ENCODE measurements at regions not wholly inside any gene's neighbourhood (a gene's known extent, or its start where the extent isn't known, plus 50 kb on each side); places are given as distances from the start of the nearest gene placed in this dataset.

DNA sequence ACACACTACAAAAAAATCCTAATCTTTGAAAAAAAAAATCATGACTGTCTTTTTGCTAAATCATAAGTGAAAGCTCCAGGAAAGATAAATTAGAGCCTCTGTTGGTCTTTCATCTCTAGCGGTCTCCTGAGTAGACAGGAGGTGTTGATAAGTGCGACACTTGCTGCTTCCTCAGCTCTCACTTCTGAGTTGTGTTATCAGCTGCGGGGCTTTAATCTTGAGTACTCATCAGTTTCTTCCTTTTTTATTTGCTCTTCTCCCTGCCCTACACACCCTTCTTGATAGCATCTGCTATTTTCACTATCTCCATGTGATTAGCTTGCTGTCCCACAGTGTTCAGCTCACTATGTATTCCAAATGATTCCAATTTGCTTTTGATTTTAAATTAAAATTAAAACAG, 1449.2 kb downstream of the C4orf33 start:
- DNase-seq = no peak

DNA sequence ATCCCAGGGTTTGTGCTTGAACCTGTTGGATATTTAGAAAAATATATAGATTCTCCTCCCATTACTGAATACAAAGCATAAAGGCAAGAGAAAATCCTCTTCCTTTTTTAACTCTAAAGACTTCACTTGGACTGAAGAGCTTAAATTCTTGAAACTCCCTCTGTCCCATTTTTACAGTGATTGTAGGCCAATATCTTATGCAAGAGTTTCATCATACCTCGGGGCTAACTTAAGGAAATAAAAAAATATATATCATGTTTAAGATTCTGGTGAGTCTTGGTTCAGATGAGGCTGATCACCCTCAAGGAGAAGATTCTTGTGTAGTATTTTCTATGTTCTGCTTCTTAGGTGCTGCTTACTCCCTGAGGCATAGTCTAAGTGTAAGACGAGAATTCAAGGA, 1449.6 kb downstream of the C4orf33 start:
- DNase-seq = no peak

DNA sequence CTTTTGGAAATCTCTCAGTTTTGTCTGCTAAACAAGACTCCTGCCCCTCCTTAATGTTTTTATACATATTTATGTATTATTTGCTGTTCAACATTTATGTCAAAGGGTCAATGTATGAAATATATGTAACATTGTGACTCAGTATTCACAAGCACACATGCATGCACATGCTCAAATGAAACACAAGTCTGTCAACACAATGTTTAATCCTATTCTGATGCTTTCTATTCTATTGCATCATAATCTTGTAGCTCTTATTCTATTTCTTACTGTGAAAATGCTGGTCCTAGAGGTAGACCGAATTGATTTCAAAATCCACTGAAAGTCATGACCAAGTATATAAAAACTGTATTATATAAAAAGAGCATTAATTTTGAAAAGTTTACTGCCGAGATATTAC, 1463.3 kb downstream of the C4orf33 start:
- no peak for DNase-seq

DNA sequence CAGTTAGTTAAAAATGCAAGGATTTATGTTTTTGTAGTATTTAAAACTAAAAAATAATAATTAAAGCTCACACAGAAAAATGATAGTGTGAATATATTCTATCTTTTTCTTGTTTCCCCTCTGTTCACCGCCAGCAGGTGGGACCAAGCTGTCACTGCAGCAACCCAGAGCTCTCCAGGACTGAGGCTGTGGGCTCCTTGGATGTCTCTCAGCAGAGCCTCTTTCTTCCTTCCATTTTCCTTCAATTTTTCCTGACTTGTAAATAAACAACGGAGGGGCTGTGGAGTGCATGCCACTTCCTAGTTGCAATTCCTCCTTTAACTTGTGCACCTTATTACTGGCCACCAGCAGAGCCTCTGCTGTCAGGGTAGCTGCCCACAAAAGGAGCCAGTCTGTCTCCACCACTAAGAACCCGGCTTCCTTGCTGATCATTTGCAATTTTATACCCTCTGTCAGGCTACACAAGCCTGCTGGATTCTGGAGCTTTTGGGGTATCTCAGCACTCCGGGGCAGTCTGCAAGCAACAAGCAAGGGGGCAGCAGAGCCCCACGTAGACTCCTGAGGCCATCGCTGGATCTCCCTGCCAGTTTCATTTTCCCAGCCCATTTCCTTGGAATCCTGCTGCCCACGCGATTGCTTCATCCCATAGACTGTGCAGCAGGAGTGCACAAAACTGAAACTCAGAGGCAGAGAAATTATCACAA, 1467.4 kb downstream of the C4orf33 start:
- DNase-seq = peak; percentile 19

DNA sequence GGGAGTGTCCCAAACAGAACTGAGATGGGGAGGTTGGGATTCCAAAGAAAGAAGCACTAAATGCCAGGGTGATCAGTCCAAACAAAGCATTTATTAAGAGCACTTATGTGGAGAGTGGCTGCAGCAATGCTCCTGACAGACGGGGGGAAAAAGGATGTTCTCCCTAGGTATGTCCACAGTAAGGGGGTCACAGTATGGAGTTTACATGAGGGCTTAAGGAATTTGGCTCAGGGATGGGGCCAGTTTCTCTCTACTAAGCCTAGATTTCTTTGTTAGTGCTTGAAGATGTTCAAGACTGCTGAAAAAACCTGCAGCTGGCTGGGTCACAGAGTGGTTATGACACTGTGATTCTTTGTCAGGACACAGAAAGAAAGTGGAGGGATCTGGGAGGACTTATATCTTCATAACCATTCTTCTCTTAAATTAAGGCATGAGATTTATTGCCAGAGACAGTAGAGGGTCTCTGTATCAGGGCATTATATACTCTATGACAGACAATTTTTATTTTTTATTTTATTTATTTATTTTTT, 1468.0 kb downstream of the C4orf33 start:
- DNase-seq = no peak

DNA sequence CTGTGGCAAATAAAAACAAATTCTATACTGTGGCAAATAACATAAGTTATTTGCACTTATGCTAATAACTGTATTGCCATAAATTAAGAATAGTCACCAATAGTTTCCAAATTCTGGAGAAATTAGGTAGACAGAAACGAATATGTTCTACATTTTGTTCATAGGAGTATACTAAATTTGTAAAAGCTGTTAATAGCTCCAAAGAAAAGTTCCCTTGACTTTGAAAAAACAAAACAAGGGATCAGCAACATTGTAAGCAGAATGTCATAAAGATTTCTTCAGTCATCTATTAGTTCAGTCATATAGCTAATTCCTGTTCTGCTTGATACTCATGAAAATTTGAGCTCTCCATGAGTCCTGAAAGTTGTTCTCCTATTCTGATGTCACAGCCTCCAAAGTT, 1472.8 kb downstream of the C4orf33 start:
- DNase-seq = no peak

DNA sequence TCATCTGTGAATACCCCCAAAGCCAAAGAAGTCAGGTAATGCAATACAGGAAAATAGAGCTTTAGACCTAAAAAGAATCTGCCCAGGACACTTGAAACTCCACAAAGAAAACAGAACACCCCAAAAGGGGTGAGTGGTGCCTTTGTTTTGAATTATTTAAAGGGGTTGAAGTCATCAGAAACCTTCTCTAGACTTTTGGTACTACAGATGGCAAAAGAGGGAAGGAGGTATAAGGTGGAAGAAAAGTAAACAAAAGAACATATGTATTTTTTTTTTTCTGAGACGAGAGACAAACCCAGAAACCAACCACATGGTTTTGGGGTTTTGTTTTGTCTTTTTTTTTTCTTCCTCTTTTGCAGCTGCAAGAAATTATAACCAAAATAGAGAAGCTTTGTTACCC, 1477.8 kb downstream of the C4orf33 start:
- DNase-seq = no peak

DNA sequence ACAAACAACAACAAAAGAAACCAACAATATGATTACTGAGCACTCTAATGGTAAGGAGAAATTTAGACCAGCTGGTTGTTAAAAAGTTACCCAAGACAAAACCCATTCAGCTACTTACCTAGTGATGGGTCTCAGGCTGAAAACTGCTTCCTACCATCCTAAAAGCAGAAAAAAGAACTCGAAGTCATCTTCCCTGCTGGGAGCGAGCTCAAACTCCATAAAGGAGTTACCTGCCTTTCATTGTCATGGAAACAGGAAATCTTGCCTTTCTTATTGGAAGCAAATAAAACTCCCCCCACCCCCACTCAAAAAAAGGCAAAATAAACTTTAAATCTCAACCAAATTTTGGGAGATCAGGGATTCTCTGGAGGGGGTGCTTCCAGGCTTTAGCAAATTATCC, 1478.3 kb downstream of the C4orf33 start:
- DNase-seq = no peak

DNA sequence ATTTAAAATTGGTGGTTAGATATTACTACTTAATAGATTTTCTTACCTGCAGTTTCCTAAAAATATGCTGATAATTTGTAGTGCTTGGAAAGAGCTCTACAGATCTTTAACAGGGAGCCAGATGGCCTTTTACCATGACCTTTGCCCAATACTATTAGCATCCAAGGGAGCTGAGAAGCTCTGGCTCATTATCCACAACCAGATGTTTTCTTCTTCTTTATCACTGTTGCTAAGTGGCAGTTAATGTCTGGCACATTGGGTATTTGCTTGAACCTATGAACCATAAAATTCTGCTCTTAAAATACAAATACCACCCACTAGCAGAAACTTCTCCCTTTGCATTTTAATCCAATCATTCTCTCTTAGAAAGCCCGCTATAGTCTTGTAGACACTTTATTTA, 1480.3 kb downstream of the C4orf33 start:
- no peak for DNase-seq

DNA sequence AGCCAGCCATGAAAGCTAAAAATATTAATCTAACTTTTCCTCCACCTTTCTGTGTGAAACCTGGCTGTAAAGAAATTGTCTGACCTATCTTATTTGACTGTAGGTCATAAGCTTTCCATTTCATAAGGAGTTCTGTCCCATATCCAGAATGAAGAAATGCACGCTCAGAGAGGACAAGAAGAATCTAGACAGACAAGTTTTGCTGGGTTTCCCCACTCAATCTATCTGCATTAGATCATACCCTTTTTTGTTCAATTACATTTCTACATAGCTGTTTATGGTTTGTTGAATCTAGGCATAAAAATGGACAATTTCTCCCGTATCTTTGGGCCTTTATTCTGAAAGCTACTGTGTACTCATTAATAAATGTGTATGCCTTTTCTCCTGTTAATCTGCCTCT, 1495.1 kb downstream of the C4orf33 start:
- no peak for DNase-seq

DNA sequence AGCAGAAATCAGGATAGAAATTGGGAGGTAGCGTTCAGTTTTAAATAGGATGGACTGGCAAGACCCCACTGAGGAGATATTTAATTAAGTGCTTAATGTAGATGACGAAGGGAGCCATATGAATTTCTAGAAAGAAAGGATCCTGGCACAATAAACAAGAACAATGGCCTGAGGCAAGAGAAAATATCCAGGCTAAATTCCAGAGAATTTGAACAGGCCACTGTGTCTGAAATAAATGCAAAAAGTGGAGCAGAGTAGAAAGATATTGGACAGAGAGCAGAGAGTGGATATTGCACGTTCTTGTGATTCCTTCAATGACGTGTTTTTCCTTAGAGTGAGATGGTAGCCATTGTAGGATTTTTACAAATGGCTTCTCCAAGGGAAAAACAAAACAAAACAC, 1504.8 kb downstream of the C4orf33 start:
- no peak for DNase-seq

DNA sequence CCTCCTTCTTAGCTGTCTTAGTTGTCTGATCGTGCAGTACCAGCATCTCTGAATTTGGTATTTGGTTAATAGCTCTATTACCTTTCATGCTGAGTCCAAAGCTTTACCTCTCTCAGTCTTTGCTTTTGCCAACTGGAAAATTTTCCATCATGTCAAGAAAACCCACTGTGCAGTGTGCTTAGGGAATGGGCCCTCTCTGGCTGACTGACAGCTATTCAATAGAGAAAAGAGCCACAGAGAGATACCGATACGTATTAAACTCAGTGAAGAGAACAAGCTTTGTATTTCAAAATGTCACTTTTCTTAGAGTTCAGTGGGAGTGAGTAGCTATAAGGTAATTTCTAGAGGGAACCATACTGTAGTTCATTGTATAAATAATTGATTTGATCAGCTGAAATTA, 1507.1 kb downstream of the C4orf33 start:
- DNase-seq = no peak

DNA sequence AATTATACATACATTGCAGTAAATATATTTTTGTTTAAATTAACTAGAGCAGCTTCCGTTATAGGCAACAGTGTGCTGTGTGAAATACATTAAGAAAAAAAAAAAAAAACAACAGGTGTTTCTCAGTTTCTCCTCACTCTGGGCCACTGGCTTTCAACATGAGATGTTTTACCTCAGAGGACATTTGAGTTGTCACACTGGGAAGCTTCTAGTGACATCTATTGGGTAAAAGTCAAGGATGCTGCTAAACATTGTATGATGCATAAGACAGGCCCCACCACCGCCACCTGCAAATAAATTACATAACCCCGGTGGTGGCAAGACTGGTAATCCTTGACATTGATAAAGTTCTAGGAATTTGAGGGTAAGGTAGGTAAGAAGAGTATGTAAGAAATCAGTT, 1512.2 kb downstream of the C4orf33 start:
- DNase-seq = no peak

DNA sequence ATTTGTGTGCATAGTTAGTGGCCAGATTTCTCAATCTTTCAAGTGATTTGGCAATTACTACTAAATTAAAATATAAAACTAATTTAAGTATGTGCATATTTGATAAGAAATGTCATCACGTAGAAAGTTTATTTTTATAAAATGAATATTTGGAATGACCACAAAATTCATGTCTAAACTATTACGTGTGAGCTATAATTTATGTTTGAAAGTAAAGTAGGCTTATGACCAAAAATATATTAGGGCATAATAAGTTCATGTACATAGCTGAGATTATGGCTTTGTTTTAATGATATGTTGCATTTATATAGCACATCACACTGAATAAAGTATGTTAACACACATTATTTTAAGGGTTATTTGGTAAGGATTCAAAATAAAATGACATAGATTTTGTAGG, 1532.6 kb downstream of the C4orf33 start:
- DNase-seq = no peak

DNA sequence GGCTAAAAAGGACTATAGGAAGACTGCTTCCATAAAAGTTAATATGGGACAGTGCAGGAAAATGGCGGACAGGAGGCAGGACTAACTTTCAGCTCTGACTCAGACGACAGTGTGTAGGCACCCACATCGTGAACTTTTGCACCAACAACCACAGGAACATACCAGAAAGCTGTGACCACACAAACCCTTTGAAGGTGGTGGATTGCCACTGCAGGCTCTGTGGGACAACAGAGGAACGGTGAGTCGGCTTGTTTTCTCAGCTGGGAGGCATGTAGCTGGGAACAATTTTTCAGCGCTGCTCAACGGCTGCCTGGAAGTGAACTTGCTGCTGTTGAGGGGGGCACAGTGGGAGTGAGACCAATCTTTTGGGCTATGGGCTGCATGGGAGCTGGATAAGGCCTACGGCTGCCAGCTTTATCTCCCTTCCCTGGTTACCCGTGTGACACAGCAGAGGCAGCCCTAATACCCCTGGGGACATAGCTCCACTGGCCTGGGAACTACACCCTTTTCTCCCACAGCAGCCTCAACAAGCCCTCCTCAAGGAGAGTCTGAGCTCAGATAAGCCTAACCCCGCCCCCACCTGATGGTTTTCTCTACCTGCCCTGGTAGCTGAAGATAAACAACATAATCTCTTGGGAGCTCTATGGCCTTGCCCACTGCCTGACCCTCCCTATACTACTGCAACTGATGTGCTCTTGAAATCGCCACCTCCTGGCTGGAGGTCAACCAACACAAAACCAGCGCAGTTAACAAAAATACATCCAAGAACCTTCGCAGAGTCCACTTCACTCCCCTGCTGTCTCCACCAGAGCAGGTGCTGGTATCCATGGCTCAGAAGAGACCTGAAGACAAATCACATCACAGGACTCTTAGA, 1537.0 kb downstream of the C4orf33 start:
- DNase-seq = no peak

DNA sequence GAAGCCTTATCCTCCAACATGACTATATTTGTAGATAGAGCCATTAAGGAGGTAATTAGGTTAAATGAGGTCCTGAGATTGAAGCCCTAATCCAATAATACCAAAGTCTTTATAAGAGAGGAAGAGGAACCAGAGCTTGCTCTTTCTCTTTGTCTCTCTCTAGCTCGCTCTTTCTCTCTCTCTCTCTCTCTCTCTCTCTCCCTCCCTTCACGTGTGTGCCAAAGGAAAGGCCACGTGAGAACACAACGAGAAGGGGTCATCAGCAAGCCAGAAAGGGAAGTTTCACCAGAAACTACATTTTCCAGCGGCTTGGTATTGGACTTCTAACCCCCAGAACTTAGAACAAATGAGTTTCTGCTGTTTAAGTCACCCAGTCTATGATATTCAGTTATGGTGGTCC, 1540.5 kb downstream of the C4orf33 start:
- no peak for DNase-seq

DNA sequence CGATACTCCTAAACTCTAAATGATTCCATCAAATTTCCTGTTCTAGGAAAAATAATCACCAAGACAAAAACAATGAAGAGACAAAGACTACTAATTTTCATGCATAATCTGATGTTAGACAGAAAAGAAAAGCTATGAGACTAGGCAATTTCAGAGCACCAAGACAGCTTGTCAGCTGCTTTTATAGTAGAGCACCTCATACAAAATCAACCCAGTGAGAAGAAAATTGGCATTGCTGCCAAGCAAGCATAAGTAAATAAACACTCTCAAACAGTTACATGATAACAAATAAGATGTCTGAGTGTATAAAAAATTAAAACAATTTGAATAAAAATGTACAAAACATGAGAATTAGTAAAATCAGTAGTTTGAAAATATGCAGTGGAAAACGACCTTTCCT, 1544.6 kb downstream of the C4orf33 start:
- no peak for DNase-seq

DNA sequence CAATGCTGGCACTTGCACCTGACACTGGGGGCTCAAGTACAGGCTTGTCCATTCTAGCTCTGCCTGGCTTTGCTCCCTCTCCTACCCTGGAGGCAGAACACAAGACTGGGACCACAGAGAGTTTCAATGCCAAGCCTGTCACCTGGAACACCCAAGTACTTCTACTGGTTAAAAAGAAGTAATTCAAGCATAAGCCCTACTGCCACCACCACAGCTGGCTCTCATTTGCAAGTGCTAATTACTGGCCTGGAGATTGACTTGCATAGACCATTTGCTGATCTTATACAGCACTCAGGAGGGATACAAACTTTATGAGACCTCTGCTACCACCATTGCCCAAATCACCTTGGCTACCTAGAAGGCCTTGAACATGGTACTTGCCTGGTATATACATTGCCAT, 1550.9 kb downstream of the C4orf33 start:
- no peak for DNase-seq

DNA sequence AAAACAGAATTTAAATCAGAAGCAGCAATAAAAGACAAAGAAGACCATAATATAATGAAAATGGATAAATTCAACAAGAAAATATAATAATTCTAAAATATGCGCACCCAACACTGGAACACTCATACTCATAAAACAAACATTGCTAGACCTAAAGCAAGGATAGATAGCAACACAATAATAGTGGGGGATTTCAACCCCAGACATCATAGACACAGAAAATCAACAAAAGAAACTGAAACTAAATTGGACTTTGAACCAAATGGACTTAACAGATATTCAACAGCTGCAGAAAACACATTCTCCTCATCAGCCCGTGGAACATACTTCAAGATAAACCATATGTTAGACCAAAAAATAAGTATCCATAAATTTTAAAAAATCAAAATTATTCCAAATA, 1552.6 kb downstream of the C4orf33 start:
- no peak for DNase-seq

DNA sequence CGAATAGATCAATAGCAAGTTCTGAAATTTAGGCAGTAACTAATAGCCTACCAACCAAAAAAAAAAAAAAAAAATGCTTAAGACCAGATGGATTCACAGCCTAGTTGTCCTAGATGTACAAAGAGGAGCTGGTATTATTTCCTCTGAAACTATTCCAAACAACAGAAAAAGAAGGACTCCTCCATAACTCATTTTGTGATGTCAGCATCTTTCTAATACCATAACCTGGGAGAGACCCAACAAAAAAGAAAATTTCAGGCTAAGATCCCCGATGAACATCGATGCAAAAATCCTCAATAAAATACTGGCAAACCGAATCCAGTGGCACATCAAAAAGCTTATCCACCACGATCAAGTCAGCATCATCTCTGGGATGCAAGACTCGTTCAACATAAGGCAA, 1557.9 kb downstream of the C4orf33 start:
- DNase-seq = no peak

DNA sequence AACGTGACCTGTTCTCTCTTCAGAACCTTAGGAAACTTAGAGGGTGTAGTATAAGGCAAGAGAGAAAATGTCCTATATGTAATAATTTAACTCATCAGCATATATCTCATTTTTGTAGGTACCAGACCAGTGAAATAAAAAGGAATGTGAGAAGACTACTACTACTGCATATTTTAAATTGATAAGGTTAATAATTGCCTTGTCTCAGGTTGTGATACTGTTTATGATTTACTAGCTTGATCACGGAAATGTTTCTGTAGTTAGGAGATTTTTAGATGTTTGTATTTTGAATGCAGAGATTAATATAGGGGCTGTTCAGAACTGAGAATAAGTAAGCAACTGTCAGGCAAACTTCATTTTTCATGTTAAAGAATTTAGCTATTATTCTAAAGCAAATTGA, 1563.4 kb downstream of the C4orf33 start:
- DNase-seq = no peak

DNA sequence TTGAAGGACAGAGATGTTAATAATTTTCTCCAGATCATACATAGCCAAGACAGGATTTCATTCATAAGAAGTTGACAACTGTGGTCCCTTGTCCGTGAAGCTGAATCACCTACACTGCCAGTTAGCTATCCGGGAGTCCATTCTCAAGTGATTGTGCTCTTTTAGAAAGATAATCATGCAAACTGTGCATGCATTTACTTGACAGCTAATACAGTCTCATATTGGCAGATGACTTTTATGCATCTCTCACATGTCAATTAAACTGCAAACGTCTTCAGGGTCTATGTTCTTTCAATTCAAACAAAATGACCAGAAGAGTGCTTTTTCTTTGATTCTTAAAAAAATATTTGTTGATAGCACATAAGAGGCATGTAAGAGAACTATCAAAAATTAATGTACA, 1572.9 kb downstream of the C4orf33 start:
- no peak for DNase-seq

DNA sequence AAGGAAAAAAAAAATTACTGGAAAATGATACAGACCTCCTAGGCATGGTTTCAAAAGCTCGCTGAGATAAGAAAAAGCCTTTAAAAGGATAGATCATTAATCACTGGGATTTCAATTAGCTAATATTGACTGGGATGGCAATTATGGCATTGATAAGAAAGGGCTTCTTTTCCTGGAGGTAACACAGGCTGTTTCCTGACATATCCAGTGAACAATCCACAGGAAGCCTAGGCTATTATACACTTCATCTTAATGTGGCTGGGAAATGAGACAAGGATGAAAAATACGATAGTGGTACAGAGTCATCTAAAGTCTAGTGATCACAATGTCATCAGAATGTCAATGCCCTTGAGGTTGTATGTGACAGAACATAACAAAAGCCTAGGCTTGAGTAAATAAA, 1579.3 kb downstream of the C4orf33 start:
- no peak for DNase-seq

DNA sequence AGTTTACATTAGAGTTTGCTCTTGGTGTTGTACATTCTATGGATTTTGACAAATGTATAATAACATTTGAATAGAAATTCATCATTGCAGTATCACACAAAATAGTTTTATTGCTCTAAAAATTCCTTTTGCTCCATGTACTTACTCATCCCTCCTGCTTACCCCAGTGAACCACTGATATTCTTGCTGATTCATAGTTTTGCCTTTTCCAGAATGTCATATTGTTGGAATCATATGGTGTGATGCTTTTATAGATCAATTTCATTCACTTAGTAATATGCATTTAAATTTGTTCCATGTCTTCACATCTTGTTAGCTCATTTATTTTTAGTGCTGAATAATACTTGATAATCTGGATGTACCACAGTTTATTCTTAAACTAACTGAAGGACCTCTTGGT, 1593.2 kb downstream of the C4orf33 start:
- no peak for DNase-seq

All from hindlimb muscle (tissue), 1 donor.